GM21390 (cell line): ENCODE measurements at regions not wholly inside any gene's neighbourhood (a gene's known extent, or its start where the extent isn't known, plus 50 kb on each side); places are given as distances from the start of the nearest gene placed in this dataset.
"Not testable (repeated sequence)": the region's sequence is repeated elsewhere in the genome, so short reads cannot be mapped to it uniquely, and the experiment has no call there.

Experiments used
- ATAC-seq: cut with Tn5 transposase; IDR thresholded peaks from one replicate; pipeline ENCODE4 v1.9.1; 2021; ENCODE audit not compliant: unreplicated experiment

GRCh38 chr1:184858288-184858687 lies 103.6 kb upstream of the EDEM3 start:
- no peak for ATAC-seq

GRCh38 chr1:184854496-184855140 lies 100.0 kb upstream of the EDEM3 start:
- no peak for ATAC-seq

- ATAC-seq = no peak
These were observed 99.4 kb upstream of the EDEM3 start for GRCh38 chr1:184854036-184854435.

- ATAC-seq = no peak
These were observed 97.4 kb upstream of the EDEM3 start for GRCh38 chr1:184851822-184852746.

- peak; percentile 99 for ATAC-seq
These were observed 89.3 kb upstream of the EDEM3 start for GRCh38 chr1:184843732-184844495.

- ATAC-seq = no peak
These were observed 85.9 kb upstream of the EDEM3 start for GRCh38 chr1:184840596-184840995.

GRCh38 chr1:184838504-184838951 lies 83.9 kb upstream of the EDEM3 start:
- ATAC-seq = no peak

- ATAC-seq = no peak
These were observed 82.6 kb upstream of the EDEM3 start for GRCh38 chr1:184836934-184837895.

- ATAC-seq = no peak
These were observed 81.5 kb upstream of the EDEM3 start for GRCh38 chr1:184836141-184836540.

- not testable (repeated sequence) for ATAC-seq
These were observed 79.3 kb upstream of the EDEM3 start for GRCh38 chr1:184833994-184834393.

- ATAC-seq = no peak
These were observed 77.9 kb upstream of the EDEM3 start for GRCh38 chr1:184832517-184832916.

- ATAC-seq = not testable (repeated sequence)
These were observed 74.8 kb upstream of the EDEM3 start for GRCh38 chr1:184829496-184829895.

- no peak for ATAC-seq
These were observed 73.7 kb upstream of the EDEM3 start for GRCh38 chr1:184828369-184828717.

- ATAC-seq = no peak
These were observed 73.1 kb upstream of the EDEM3 start for GRCh38 chr1:184827600-184828368.

- no peak for ATAC-seq
These were observed 71.3 kb upstream of the EDEM3 start for GRCh38 chr1:184826001-184826400.

GRCh38 chr1:184825571-184825970 lies 70.9 kb upstream of the EDEM3 start:
- ATAC-seq = no peak

- ATAC-seq = no peak
These were observed 70.1 kb upstream of the EDEM3 start for GRCh38 chr1:184824691-184825323.

- ATAC-seq = no peak
These were observed 68.4 kb upstream of the EDEM3 start for GRCh38 chr1:184823080-184823479.

- no peak for ATAC-seq
These were observed 67.6 kb upstream of the EDEM3 start for GRCh38 chr1:184822267-184822666.
